DND-41 (cell line): ENCODE measurements at regions not wholly inside any gene's neighbourhood (a gene's known extent, or its start where the extent isn't known, plus 50 kb on each side); places are given as distances from the start of the nearest gene placed in this dataset.

Experiments
- EZH2 ChIP-seq: IDR thresholded peaks from 3 replicates; pipeline ENCODE4 v1.6.1; 2012; ENCODE audit warnings: borderline replicate concordance, low read depth, mild to moderate bottlenecking, moderate library complexity, low read length, inconsistent platforms; ENCODE audit not compliant: severe bottlenecking
- TF ChIP-seq, protein P1 (sequence below): IDR thresholded peaks from 2 replicates; pipeline ENCODE4 v1.5.1; 2012; ENCODE audit warnings: borderline replicate concordance, low read length, moderate library complexity, mild to moderate bottlenecking; ENCODE audit not compliant: poor library complexity, severe bottlenecking; ENCODE audit errors: extremely low read depth

DNA sequence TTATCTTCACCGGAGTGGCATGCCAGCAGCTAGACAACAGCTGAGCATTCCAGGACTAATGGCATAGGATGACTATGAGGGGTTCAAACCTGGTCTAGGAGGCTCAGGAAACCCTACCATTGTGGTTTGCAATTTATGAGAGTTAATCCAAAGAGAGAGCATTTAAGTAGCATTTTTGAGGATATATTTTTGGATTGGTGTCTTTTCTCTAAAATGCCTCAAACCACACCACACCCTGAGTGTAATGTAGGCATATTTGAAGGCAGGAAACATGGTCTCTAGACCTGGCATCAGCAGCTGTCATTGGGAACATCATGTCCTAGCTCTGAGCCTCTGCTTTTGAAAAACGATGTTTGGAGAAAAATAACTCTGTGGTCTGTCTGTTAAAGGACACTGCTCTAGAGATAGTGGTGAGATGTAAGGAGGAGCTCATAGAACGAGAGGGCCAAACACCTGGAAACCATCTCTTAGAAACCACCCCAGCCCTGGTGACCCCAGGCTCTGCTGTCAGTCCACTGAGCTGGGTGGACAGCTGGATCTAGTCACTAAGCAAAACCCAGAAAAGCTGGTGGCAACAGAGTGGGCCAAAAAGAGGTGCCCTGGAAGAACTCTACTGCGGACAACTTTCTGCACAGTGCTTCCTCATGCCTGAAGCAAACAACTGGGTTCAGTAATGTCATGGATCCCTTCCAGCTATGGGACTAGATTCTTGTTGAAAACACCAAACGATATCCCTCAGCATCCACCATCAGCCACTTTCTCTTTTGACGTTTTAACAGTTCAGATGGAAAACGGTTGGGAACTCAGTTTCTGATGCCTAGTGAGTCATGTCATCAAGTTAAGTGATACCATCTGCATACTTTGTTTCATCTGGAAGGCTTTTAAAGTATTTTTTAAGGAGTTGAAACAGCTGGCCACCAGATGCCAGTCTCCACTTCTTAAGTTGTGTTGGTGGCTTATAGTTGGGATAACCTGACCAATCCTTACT, 100.2 kb upstream of the C1QTNF7 start:
- TF ChIP-seq, protein P1, sequence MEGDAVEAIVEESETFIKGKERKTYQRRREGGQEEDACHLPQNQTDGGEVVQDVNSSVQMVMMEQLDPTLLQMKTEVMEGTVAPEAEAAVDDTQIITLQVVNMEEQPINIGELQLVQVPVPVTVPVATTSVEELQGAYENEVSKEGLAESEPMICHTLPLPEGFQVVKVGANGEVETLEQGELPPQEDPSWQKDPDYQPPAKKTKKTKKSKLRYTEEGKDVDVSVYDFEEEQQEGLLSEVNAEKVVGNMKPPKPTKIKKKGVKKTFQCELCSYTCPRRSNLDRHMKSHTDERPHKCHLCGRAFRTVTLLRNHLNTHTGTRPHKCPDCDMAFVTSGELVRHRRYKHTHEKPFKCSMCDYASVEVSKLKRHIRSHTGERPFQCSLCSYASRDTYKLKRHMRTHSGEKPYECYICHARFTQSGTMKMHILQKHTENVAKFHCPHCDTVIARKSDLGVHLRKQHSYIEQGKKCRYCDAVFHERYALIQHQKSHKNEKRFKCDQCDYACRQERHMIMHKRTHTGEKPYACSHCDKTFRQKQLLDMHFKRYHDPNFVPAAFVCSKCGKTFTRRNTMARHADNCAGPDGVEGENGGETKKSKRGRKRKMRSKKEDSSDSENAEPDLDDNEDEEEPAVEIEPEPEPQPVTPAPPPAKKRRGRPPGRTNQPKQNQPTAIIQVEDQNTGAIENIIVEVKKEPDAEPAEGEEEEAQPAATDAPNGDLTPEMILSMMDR: no peak
- TF ChIP-seq EZH2: no peak
